Common myeloid progenitor, CD34-positive (primary cell): ENCODE measurements at regions not wholly inside any gene's neighbourhood (a gene's known extent, or its start where the extent isn't known, plus 50 kb on each side); places are given as distances from the start of the nearest gene placed in this dataset.

Experiments
- CTCF ChIA-PET: fragments of 350-600 bp; sonication (Branson Sonifier 250); formaldehyde crosslinking; loops from one replicate; lab custom pipeline; 2021; ENCODE audit warnings: antibody characterized with exemption; lab: Charles Lee
- POLR2A ChIA-PET: fragments of 350-600 bp; sonication (Branson Sonifier 250); formaldehyde crosslinking; loops from one replicate; lab custom pipeline; 2021; ENCODE audit warnings: antibody characterized with exemption; lab: Charles Lee
- DNase-seq, 3 donors: peaks; one replicate each; pipeline versions ENCODE4 v3.0.0 to v3.0.0-alpha.2; 2013
- H3K27ac ChIP-seq, 2 experiments: 1 replicate in 1 of 2; 2 replicates in 1 of 2; pipeline ENCODE4 v1.7.0; 2013; ENCODE audit warnings: inconsistent platforms in 2 of 2, low read length in 2 of 2, mild to moderate bottlenecking in 2 of 2, low read depth in 1 of 2, moderate library complexity in 1 of 2; ENCODE audit not compliant: severe bottlenecking in 2 of 2, insufficient read depth in 1 of 2, poor library complexity in 1 of 2
- H3K27me3 ChIP-seq, 5 experiments: replicated peaks in 2 of 5; 1 replicate in 3 of 5; 2 replicates in 2 of 5; pipeline versions ENCODE4 v1.6.1 to v1.7.0; 2013; ENCODE audit warnings: low read length in 4 of 5, mild to moderate bottlenecking in 2 of 5, moderate library complexity in 2 of 5, inconsistent platforms in 1 of 5; ENCODE audit not compliant: insufficient read depth in 5 of 5, control insufficient read depth in 4 of 5
- H3K36me3 ChIP-seq, 4 experiments: 1 replicate in 2 of 4; 2 replicates in 2 of 4; pipeline versions ENCODE4 v1.6.1 to v1.7.0; 2013; ENCODE audit warnings: low read length in 3 of 4, control low read depth in 1 of 4, mild to moderate bottlenecking in 1 of 4; ENCODE audit not compliant: control insufficient read depth in 4 of 4, insufficient read depth in 4 of 4
- H3K4me1 ChIP-seq, 4 experiments: 1 replicate in 3 of 4; 2 replicates in 1 of 4; pipeline versions ENCODE4 v1.6.1 to v1.7.1; 2013; ENCODE audit warnings: low read length in 3 of 4, mild to moderate bottlenecking in 3 of 4, control low read depth in 1 of 4, inconsistent platforms in 1 of 4, moderate library complexity in 1 of 4; ENCODE audit not compliant: control insufficient read depth in 4 of 4, insufficient read depth in 4 of 4; ENCODE audit errors: control extremely low read depth in 1 of 4
- H3K4me3 ChIP-seq, 7 experiments: 1 replicate in 4 of 7; 2 replicates in 3 of 7; pipeline versions ENCODE4 v1.5.1 to v1.7.0; 2013; ENCODE audit warnings: mild to moderate bottlenecking in 7 of 7, low read length in 6 of 7, moderate library complexity in 6 of 7, inconsistent platforms in 2 of 7, low read depth in 2 of 7, control low read depth in 1 of 7; ENCODE audit not compliant: insufficient read depth in 4 of 7, control insufficient read depth in 1 of 7; ENCODE audit errors: extremely low read depth in 1 of 7
- H3K9me3 ChIP-seq, 5 experiments: 1 replicate in 4 of 5; 2 replicates in 1 of 5; pipeline versions ENCODE4 v1.6.1 to v1.7.1; 2013; ENCODE audit warnings: low read length in 4 of 5, mild to moderate bottlenecking in 2 of 5, inconsistent platforms in 1 of 5, low read depth in 1 of 5, moderate library complexity in 1 of 5; ENCODE audit not compliant: control insufficient read depth in 4 of 5, insufficient read depth in 2 of 5; ENCODE audit errors: control extremely low read depth in 1 of 5
- WGBS: methylation state at CpG from one replicate; pipeline ENCODE4 v1.1.5; 2013; ENCODE audit not compliant: insufficient coverage; 5-methylcytosine and 5-hydroxymethylcytosine counted together

- ChIA-PET POLR2A (no interaction called here), CTCF (interaction anchor here (2.2 kb wide), 1 partner anchor 11 kb away, joined by 4 read pairs; no protein-coding TSS in a partner anchor)
- Histone ChIP-seq H3K4me3 (no peak overlapping the region), H3K9me3 (peaks cover 0 to 4% (median 0%) of the 10 kb centered on the region in 5 experiments), H3K27me3 (no peaks in the 10 kb centered on the region), H3K4me1 (peaks cover 2 to 8% (median 3%) of the 10 kb centered on the region in 4 experiments), H3K36me3 (no peaks in the 10 kb centered on the region), H3K27ac (no peak overlapping the region)
- DNase-seq, result no peak
- WGBS, result 92% methylated on average over 5 of the region's 9 CpGs
Observed at GRCh38 chr9:82558855-82559630, 503.9 kb downstream of the RASEF start.

GRCh38 chr9:82560036-82560435 is 502.9 kb downstream of the RASEF start:
- CTCF ChIA-PET, result interaction anchor here (2.2 kb wide), 1 partner anchor 12 kb away, joined by 4 read pairs; no protein-coding TSS in a partner anchor
- Histone ChIP-seq H3K4me3 (no peak overlapping the region), H3K4me1 (peaks cover 2 to 8% (median 3%) of the 10 kb centered on the region in 4 experiments), H3K27ac (no peak overlapping the region), H3K36me3 (no peaks in the 10 kb centered on the region), H3K27me3 (no peaks in the 10 kb centered on the region), H3K9me3 (peaks cover 0 to 4% (median 0%) of the 10 kb centered on the region in 5 experiments)
- POLR2A ChIA-PET, result no interaction called here
- no peak for DNase-seq
- WGBS, result 100% methylated on average over 1 of the region's 1 CpG

- WGBS, result 85% methylated on average over 6 of the region's 9 CpGs
Observed at GRCh38 chr9:82560457-82560904, 502.5 kb downstream of the RASEF start.

GRCh38 chr9:82563094-82563493 is 499.8 kb downstream of the RASEF start:
- Histone ChIP-seq H3K9me3 (peaks cover 0 to 4% (median 0%) of the 10 kb centered on the region in 5 experiments), H3K27me3 (no peaks in the 10 kb centered on the region), H3K36me3 (no peaks in the 10 kb centered on the region), H3K4me3 (no peak overlapping the region), H3K4me1 (peaks cover 2 to 8% (median 3%) of the 10 kb centered on the region in 4 experiments), H3K27ac (no peak overlapping the region)
- 43% methylated on average over 2 of the region's 2 CpGs for WGBS
- peak; percentile 9 to 63 (median 55) for DNase-seq
- POLR2A ChIA-PET, result no interaction called here
- CTCF ChIA-PET, result no interaction called here

More at GRCh38 chr9:82560457-82560904, 502.5 kb downstream of the RASEF start:
- H3K9me3 ChIP-seq, result peaks cover 0 to 4% (median 0%) of the 10 kb centered on the region in 5 experiments
- H3K4me1 ChIP-seq, result peaks cover 2 to 8% (median 3%) of the 10 kb centered on the region in 4 experiments
- no peak overlapping the region for H3K27ac ChIP-seq
- H3K36me3 ChIP-seq, result no peaks in the 10 kb centered on the region
- H3K27me3 ChIP-seq, result no peaks in the 10 kb centered on the region
- DNase-seq, result peak in 2 of 3 donors; percentile 2 to 20
- CTCF ChIA-PET, result interaction anchor here (1.0 to 2.2 kb wide), 2 partner anchors 12 to 47 kb away, joined by 3 to 4 read pairs; no protein-coding TSS in a partner anchor
- POLR2A ChIA-PET, result no interaction called here
- no peak overlapping the region for H3K4me3 ChIP-seq

GRCh38 chr9:82563841-82564240 is 499.1 kb downstream of the RASEF start:
- ChIA-PET POLR2A (no interaction called here), CTCF (interaction anchor here (1.2 kb wide), 1 partner anchor 11 kb away, joined by 3 read pairs; no protein-coding TSS in a partner anchor)
- Histone ChIP-seq H3K36me3 (no peaks in the 10 kb centered on the region), H3K9me3 (peaks cover 0 to 4% (median 0%) of the 10 kb centered on the region in 5 experiments), H3K27me3 (no peaks in the 10 kb centered on the region), H3K27ac (no peak overlapping the region), H3K4me3 (no peak overlapping the region), H3K4me1 (peaks cover 2 to 8% (median 3%) of the 10 kb centered on the region in 4 experiments)
- 100% methylated on average over 2 of the region's 2 CpGs for WGBS
- no peak for DNase-seq

GRCh38 chr9:82565188-82565969 is 497.6 kb downstream of the RASEF start:
- no peak overlapping the region for H3K4me3 ChIP-seq

More at GRCh38 chr9:82565188-82565969, 497.6 kb downstream of the RASEF start:
- CTCF ChIA-PET, result no interaction called here
- 96% methylated on average over 3 of the region's 6 CpGs for WGBS
- Histone ChIP-seq H3K27me3 (no peaks in the 10 kb centered on the region), H3K27ac (no peak overlapping the region), H3K36me3 (no peaks in the 10 kb centered on the region), H3K4me1 (peaks cover 0 to 8% (median 2%) of the 10 kb centered on the region in 4 experiments), H3K9me3 (peaks cover 0 to 4% (median 0%) of the 10 kb centered on the region in 5 experiments)
- POLR2A ChIA-PET, result interaction anchor here (0.6 kb wide), 1 partner anchor 8 kb away, joined by 5 read pairs; no protein-coding TSS in a partner anchor
- DNase-seq, result no peak
